ENCODE measurements at regions not wholly inside any gene's neighbourhood (a gene's known extent, or its start where the extent isn't known, plus 50 kb on each side); places are given as distances from the start of the nearest gene placed in this dataset.

GRCh38 chr3:146830231-146830630 is 225.1 kb upstream of the PLSCR5 start:
- no peaks in the 10 kb centered on the region for H3K9me3 ChIP-seq (ENCODE audit: control insufficient read depth in 1 of 2, low read length in 2 of 2)
- H3K4me1 Mint-ChIP-seq: no peaks in the 10 kb centered on the region
- no peaks in the 10 kb centered on the region for H3K27me3 Mint-ChIP-seq
- H3K27me3 ChIP-seq (ENCODE audit: insufficient read depth, low read length): no peaks in the 10 kb centered on the region
- ChIA-PET CTCF (ENCODE audit: partially characterized antibody) (no interaction called here), POLR2A (ENCODE audit: partially characterized antibody) (no interaction called here)
- H3K9me3 Mint-ChIP-seq: peaks cover 0 to 9% (median under 1%) of the 10 kb centered on the region in 8 donors
- no peak for DNase-seq
- no peaks in the 10 kb centered on the region for H3K36me3 ChIP-seq (ENCODE audit: insufficient read depth, low read length)
- H3K27ac Mint-ChIP-seq: no peak overlapping the region
- H3K4me3 ChIP-seq (ENCODE audit: low read length in 2 of 2): no peak overlapping the region
- no peaks in the 10 kb centered on the region for H3K4me1 ChIP-seq (ENCODE audit: insufficient read depth, low read length)
- no peak overlapping the region for H3K27ac ChIP-seq (ENCODE audit: low read depth, low read length)
- H3K36me3 Mint-ChIP-seq: no peaks in the 10 kb centered on the region
- intact Hi-C loops (cut with micrococcal nuclease): no loop called here
- H3K4me3 Mint-ChIP-seq: no peak overlapping the region

GRCh38 chr3:146827836-146828235 is 222.7 kb upstream of the PLSCR5 start:
- Mint-ChIP-seq H3K4me1 (no peaks in the 10 kb centered on the region), H3K27ac (no peak overlapping the region), H3K27me3 (no peaks in the 10 kb centered on the region), H3K4me3 (no peak overlapping the region), H3K36me3 (no peaks in the 10 kb centered on the region), H3K9me3 (peaks cover 0 to 5% (median 0%) of the 10 kb centered on the region in 8 donors)
- H3K27me3 ChIP-seq (ENCODE audit: insufficient read depth, low read length): no peaks in the 10 kb centered on the region
- no peaks in the 10 kb centered on the region for H3K36me3 ChIP-seq (ENCODE audit: insufficient read depth, low read length)
- H3K27ac ChIP-seq (ENCODE audit: low read depth, low read length): no peak overlapping the region
- no peak overlapping the region for H3K4me3 ChIP-seq (ENCODE audit: low read length in 2 of 2)
- CTCF ChIA-PET (ENCODE audit: partially characterized antibody): no interaction called here
- intact Hi-C loops (cut with micrococcal nuclease): no loop called here
- POLR2A ChIA-PET (ENCODE audit: partially characterized antibody): no interaction called here
- H3K4me1 ChIP-seq (ENCODE audit: insufficient read depth, low read length): no peaks in the 10 kb centered on the region
- no peak for DNase-seq
- no peaks in the 10 kb centered on the region for H3K9me3 ChIP-seq (ENCODE audit: control insufficient read depth in 1 of 2, low read length in 2 of 2)

GRCh38 chr3:146823622-146824021 is 218.5 kb upstream of the PLSCR5 start:
- ChIA-PET POLR2A (ENCODE audit: partially characterized antibody) (no interaction called here), CTCF (ENCODE audit: partially characterized antibody) (no interaction called here)
- Mint-ChIP-seq H3K4me1 (no peaks in the 10 kb centered on the region), H3K9me3 (peaks cover 0 to 6% (median 3%) of the 10 kb centered on the region in 8 donors), H3K36me3 (no peaks in the 10 kb centered on the region), H3K4me3 (no peak overlapping the region), H3K27ac (no peak overlapping the region), H3K27me3 (no peaks in the 10 kb centered on the region)
- intact Hi-C loops (cut with micrococcal nuclease): no loop called here
- H3K27ac ChIP-seq (ENCODE audit: low read depth, low read length): no peak overlapping the region
- no peaks in the 10 kb centered on the region for H3K36me3 ChIP-seq (ENCODE audit: insufficient read depth, low read length)
- no peak for DNase-seq
- H3K4me3 ChIP-seq (ENCODE audit: low read length in 2 of 2): no peak overlapping the region
- H3K9me3 ChIP-seq (ENCODE audit: control insufficient read depth in 1 of 2, low read length in 2 of 2): no peaks in the 10 kb centered on the region
- H3K4me1 ChIP-seq (ENCODE audit: insufficient read depth, low read length): no peaks in the 10 kb centered on the region
- H3K27me3 ChIP-seq (ENCODE audit: insufficient read depth, low read length): no peaks in the 10 kb centered on the region

- Mint-ChIP-seq H3K27ac (no peak overlapping the region), H3K4me1 (no peaks in the 10 kb centered on the region), H3K4me3 (no peak overlapping the region), H3K27me3 (no peaks in the 10 kb centered on the region), H3K9me3 (peaks cover 0 to 4% (median 3%) of the 10 kb centered on the region in 8 donors), H3K36me3 (no peaks in the 10 kb centered on the region)
- Histone ChIP-seq H3K36me3 (ENCODE audit: insufficient read depth, low read length) (no peaks in the 10 kb centered on the region), H3K27me3 (ENCODE audit: insufficient read depth, low read length) (no peaks in the 10 kb centered on the region), H3K4me3 (ENCODE audit: low read length in 2 of 2) (no peak overlapping the region), H3K9me3 (ENCODE audit: control insufficient read depth in 1 of 2, low read length in 2 of 2) (no peaks in the 10 kb centered on the region), H3K27ac (ENCODE audit: low read depth, low read length) (no peak overlapping the region), H3K4me1 (ENCODE audit: insufficient read depth, low read length) (no peaks in the 10 kb centered on the region)
- intact Hi-C loops (cut with micrococcal nuclease): no loop called here
- POLR2A ChIA-PET (ENCODE audit: partially characterized antibody): no interaction called here
- DNase-seq: no peak
- CTCF ChIA-PET (ENCODE audit: partially characterized antibody): no interaction called here
Observed at GRCh38 chr3:146818866-146819265, 213.7 kb upstream of the PLSCR5 start.

- no peaks in the 10 kb centered on the region for H3K4me1 ChIP-seq (ENCODE audit: insufficient read depth, low read length)
- no peaks in the 10 kb centered on the region for H3K36me3 Mint-ChIP-seq
- no peak overlapping the region for H3K27ac ChIP-seq (ENCODE audit: low read depth, low read length)
- H3K36me3 ChIP-seq (ENCODE audit: insufficient read depth, low read length): no peaks in the 10 kb centered on the region
- DNase-seq: no peak
- H3K27me3 Mint-ChIP-seq: no peaks in the 10 kb centered on the region
- no peaks in the 10 kb centered on the region for H3K4me1 Mint-ChIP-seq
- intact Hi-C loops (cut with micrococcal nuclease): no loop called here
- no peak overlapping the region for H3K4me3 ChIP-seq (ENCODE audit: low read length in 2 of 2)
- H3K4me3 Mint-ChIP-seq: no peak overlapping the region
- no peaks in the 10 kb centered on the region for H3K9me3 ChIP-seq (ENCODE audit: control insufficient read depth in 1 of 2, low read length in 2 of 2)
- ChIA-PET POLR2A (ENCODE audit: partially characterized antibody) (no interaction called here), CTCF (ENCODE audit: partially characterized antibody) (no interaction called here)
- H3K9me3 Mint-ChIP-seq: peaks cover 0 to 4% (median 3%) of the 10 kb centered on the region in 8 donors
- no peaks in the 10 kb centered on the region for H3K27me3 ChIP-seq (ENCODE audit: insufficient read depth, low read length)
- no peak overlapping the region for H3K27ac Mint-ChIP-seq
Observed at GRCh38 chr3:146818301-146818700, 213.2 kb upstream of the PLSCR5 start.

- no peaks in the 10 kb centered on the region for H3K36me3 Mint-ChIP-seq
- Histone ChIP-seq H3K9me3 (ENCODE audit: control insufficient read depth in 1 of 2, low read length in 2 of 2) (no peaks in the 10 kb centered on the region), H3K36me3 (ENCODE audit: insufficient read depth, low read length) (no peaks in the 10 kb centered on the region), H3K4me1 (ENCODE audit: insufficient read depth, low read length) (no peaks in the 10 kb centered on the region), H3K27me3 (ENCODE audit: insufficient read depth, low read length) (no peaks in the 10 kb centered on the region), H3K27ac (ENCODE audit: low read depth, low read length) (no peak overlapping the region), H3K4me3 (ENCODE audit: low read length in 2 of 2) (no peak overlapping the region)
- DNase-seq: no peak
- H3K4me3 Mint-ChIP-seq: no peak overlapping the region
- CTCF ChIA-PET (ENCODE audit: partially characterized antibody): no interaction called here
- no peaks in the 10 kb centered on the region for H3K4me1 Mint-ChIP-seq
- no peak overlapping the region for H3K27ac Mint-ChIP-seq
- peaks cover 0 to 4% (median 3%) of the 10 kb centered on the region in 8 donors for H3K9me3 Mint-ChIP-seq
- H3K27me3 Mint-ChIP-seq: no peaks in the 10 kb centered on the region
- POLR2A ChIA-PET (ENCODE audit: partially characterized antibody): no interaction called here
- intact Hi-C loops (cut with micrococcal nuclease): no loop called here
Observed at GRCh38 chr3:146817704-146818103, 212.6 kb upstream of the PLSCR5 start.

GRCh38 chr3:146814601-146815315 is 209.6 kb upstream of the PLSCR5 start:
- H3K36me3 ChIP-seq (ENCODE audit: insufficient read depth, low read length): no peaks in the 10 kb centered on the region
- no peak overlapping the region for H3K27ac ChIP-seq (ENCODE audit: low read depth, low read length)
- no peaks in the 10 kb centered on the region for H3K4me1 ChIP-seq (ENCODE audit: insufficient read depth, low read length)
- Mint-ChIP-seq H3K36me3 (no peaks in the 10 kb centered on the region), H3K27me3 (no peaks in the 10 kb centered on the region), H3K4me1 (no peaks in the 10 kb centered on the region), H3K4me3 (no peak overlapping the region), H3K27ac (no peak overlapping the region), H3K9me3 (peaks cover 0 to 2% (median 0%) of the 10 kb centered on the region in 8 donors)
- DNase-seq: no peak
- POLR2A ChIA-PET (ENCODE audit: partially characterized antibody): no interaction called here
- intact Hi-C loops (cut with micrococcal nuclease): no loop called here
- no peak overlapping the region for H3K4me3 ChIP-seq (ENCODE audit: low read length in 2 of 2)
- H3K27me3 ChIP-seq (ENCODE audit: insufficient read depth, low read length): no peaks in the 10 kb centered on the region
- CTCF ChIA-PET (ENCODE audit: partially characterized antibody): no interaction called here
- H3K9me3 ChIP-seq (ENCODE audit: control insufficient read depth in 1 of 2, low read length in 2 of 2): no peaks in the 10 kb centered on the region

- Histone ChIP-seq H3K4me1 (ENCODE audit: insufficient read depth, low read length) (no peaks in the 10 kb centered on the region), H3K4me3 (ENCODE audit: low read length in 2 of 2) (no peak overlapping the region), H3K36me3 (ENCODE audit: insufficient read depth, low read length) (no peaks in the 10 kb centered on the region), H3K9me3 (ENCODE audit: control insufficient read depth in 1 of 2, low read length in 2 of 2) (no peaks in the 10 kb centered on the region), H3K27ac (ENCODE audit: low read depth, low read length) (no peak overlapping the region), H3K27me3 (ENCODE audit: insufficient read depth, low read length) (no peaks in the 10 kb centered on the region)
- DNase-seq: no peak
- ChIA-PET CTCF (ENCODE audit: partially characterized antibody) (no interaction called here), POLR2A (ENCODE audit: partially characterized antibody) (no interaction called here)
- no peak overlapping the region for H3K4me3 Mint-ChIP-seq
- H3K4me1 Mint-ChIP-seq: no peaks in the 10 kb centered on the region
- H3K36me3 Mint-ChIP-seq: no peaks in the 10 kb centered on the region
- intact Hi-C loops (cut with micrococcal nuclease): no loop called here
- H3K9me3 Mint-ChIP-seq: no peaks in the 10 kb centered on the region
- no peak overlapping the region for H3K27ac Mint-ChIP-seq
- no peaks in the 10 kb centered on the region for H3K27me3 Mint-ChIP-seq
Observed at GRCh38 chr3:146813496-146813895, 208.3 kb upstream of the PLSCR5 start.

All from CD4-positive, alpha-beta memory T cell (primary cell).